Epithelial cell of proximal tubule (primary cell): ENCODE measurements at regions not wholly inside any gene's neighbourhood (a gene's known extent, or its start where the extent isn't known, plus 50 kb on each side); places are given as distances from the start of the nearest gene placed in this dataset.
"Not testable (repeated sequence)": the region's sequence is repeated elsewhere in the genome, so short reads cannot be mapped to it uniquely, and the experiment has no call there.

ENCODE experiments used
- DNase-seq: peaks from one replicate; pipeline ENCODE4 v3.0.0-alpha.2; 2011; ENCODE audit warnings: low read depth
- H3K4me3 ChIP-seq: 2 replicates; pipeline ENCODE4 v1.5.1; 2011; ENCODE audit warnings: low read depth, mild to moderate bottlenecking, low read length
- CTCF ChIP-seq: conservative IDR thresholded peaks from 2 replicates; pipeline ENCODE4 v1.5.1; 2012; ENCODE audit warnings: low read depth, mild to moderate bottlenecking, low read length

DNA sequence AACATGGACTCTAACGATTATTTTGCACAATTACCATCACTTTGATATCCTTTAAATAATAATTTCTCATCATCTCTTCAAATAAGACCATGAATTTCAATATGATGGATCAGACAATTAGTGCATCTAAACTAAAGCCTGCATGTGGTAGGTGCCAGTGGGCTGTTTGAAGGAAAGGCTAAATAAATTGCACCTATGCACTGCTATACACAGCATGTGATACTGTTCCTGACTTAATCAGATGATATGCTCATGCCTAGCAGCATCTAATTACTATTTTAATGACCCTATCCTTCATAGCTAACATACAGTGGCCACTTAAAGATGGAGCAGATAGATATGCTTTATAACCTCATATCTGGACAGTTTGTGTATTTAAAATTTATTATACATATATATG lies 731.6 kb upstream of the MANEA start:
- no peak for DNase-seq
- H3K4me3 ChIP-seq, result no peak overlapping the region
- TF ChIP-seq CTCF, result no peak

DNA sequence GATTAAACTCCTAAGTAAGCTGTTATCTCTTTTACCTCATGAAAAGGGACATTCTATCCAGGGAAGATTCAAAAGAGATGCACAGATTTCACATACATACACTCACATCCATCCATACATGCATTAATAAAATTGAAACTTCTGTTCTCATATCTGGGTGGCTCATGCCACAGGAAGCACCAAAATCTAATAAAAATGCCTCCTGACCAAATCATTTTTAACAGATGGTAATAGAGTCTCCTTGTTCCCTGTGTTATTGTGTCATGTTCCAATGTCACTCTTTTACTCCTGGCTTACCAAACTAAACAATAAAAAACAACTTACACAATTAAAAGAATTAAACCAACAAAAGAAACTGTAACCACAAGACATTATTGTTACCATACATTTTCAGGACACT lies 742.1 kb upstream of the MANEA start:
- TF ChIP-seq CTCF, result no peak
- DNase-seq, result no peak

GRCh38 chr6:94813806-94814205 lies 763.5 kb upstream of the MANEA start:
- TF ChIP-seq CTCF, result no peak
- no peak overlapping the region for H3K4me3 ChIP-seq
- DNase-seq, result no peak

More for the DNA sequence above, 742.1 kb upstream of the MANEA start:
- no peak overlapping the region for H3K4me3 ChIP-seq

DNA sequence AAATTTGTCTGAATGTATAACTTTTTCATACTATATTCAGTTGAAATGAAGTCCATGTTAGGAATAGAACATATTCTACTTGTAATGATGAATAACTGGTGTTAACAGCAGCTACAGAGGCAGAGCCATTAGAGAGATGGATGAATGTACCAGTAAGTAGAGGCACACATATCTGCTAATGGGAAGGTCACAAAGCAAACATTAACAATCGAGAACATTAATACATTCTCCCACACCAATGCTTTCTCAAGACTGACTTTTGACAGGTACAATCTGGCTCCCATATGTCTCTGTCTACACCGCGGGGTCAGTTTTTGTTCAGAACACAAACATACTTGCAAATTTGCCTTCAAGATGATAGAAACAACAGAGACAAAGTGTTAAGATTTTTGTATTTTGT lies 776.0 kb upstream of the MANEA start:
- no peak for DNase-seq
- no peak overlapping the region for H3K4me3 ChIP-seq
- no peak for TF ChIP-seq CTCF

DNA sequence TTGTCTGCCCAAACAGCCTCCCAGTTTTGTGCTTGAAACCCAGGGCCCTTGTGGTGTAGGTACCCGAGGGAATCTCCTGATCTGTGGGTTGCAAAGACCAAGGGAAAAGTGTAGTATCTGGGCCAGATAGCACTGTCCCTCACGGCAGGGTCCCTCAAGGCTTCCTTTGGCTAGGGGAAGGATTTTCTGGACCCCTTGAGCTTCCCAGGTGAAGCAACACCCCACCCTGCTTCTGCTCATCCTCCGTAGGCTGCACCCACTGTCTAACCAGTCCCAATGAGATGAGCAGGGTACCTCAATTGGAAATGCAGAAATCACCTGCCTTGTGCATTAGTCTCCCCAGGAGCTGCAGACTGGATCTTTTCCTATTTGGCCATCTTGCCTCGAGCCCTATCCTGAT lies 791.8 kb upstream of the MANEA start:
- no peak for DNase-seq
- TF ChIP-seq CTCF, result no peak
- no peak overlapping the region for H3K4me3 ChIP-seq

DNA sequence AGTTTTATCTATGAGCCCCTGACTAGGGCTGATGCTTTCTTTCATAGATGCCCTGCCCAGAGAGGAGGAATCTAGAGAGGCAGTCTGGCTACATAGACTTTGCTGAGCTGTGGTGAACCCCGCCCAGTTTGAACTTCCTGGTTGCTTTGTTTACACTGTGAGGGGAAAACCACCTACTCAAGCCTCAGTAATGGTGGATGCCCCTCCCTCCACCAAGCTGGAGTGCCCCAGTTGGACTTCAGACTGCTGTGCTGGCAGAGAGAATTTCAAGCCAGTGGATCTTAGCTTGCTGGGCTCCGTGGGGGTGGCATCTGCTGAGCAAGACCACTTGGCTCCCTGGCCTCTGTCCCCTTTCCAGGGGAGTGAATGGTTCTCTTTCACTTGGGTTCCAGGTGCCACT lies 792.3 kb upstream of the MANEA start:
- DNase-seq, H3K4me3 ChIP-seq: not testable (repeated sequence)

GRCh38 chr6:94769197-94769596 lies 808.1 kb upstream of the MANEA start:
- no peak for DNase-seq
- H3K4me3 ChIP-seq, result no peak overlapping the region
- TF ChIP-seq CTCF, result no peak

GRCh38 chr6:94751641-94752329 lies 825.5 kb upstream of the MANEA start:
- no peak overlapping the region for H3K4me3 ChIP-seq
- no peak for DNase-seq
- no peak for TF ChIP-seq CTCF
